Upper lobe of left lung (tissue), 4 donors: ENCODE measurements at regions not wholly inside any gene's neighbourhood (a gene's known extent, or its start where the extent isn't known, plus 50 kb on each side); places are given as distances from the start of the nearest gene placed in this dataset.

Experiments
- POLR2A ChIP-seq, 4 donors: fragments of 450-650 bp; IDR thresholded peaks; one replicate each; pipeline ENCODE4 v1.5.1; 2016 to 2017; ENCODE audit warnings: antibody characterized with exemption in 4 of 4, mild to moderate bottlenecking in 2 of 4
- POLR2AphosphoS5 ChIP-seq, 2 donors: sonication (generic); formaldehyde crosslinking; IDR thresholded peaks; one replicate each; pipeline ENCODE4 v1.5.1; 2017; ENCODE audit warnings: antibody characterized with exemption in 2 of 2
- TF ChIP-seq, protein P1 (sequence below), 6 experiments: fragments of 450-650 bp in 4 of 6; fragments of 200-600 bp in 2 of 6; sonication (generic) in 2 of 6; IDR thresholded peaks; one replicate each; pipeline ENCODE4 v1.5.1; 2016 to 2019; ENCODE audit warnings: antibody characterized with exemption in 6 of 6

DNA sequence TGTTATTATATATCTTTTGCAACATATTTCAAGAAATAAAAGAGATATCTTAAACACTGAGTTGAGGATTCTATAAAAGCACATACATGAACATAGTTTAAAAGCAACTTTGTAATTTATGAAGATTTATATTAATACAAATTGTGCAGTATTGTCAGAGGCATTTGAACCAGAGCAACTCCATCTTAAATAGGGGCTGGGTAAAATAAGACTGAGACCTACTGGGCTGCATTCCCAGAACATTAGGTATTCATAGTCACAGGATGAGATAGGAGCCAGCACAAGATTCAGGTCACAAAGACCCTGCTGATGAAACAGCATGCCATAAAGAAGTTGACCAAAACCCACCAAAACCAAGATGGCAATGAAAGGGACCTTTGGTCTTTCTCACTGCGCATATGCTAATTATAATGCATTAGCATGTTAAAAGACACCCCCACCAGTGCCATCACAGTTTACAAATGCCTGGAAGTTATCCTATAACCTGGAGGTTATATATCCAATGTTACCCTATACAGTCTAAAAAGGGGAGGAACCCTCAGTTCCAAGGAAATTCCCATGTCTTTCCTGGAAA lies 320.2 kb downstream of the FAM170A start:
- TF ChIP-seq, protein P1, sequence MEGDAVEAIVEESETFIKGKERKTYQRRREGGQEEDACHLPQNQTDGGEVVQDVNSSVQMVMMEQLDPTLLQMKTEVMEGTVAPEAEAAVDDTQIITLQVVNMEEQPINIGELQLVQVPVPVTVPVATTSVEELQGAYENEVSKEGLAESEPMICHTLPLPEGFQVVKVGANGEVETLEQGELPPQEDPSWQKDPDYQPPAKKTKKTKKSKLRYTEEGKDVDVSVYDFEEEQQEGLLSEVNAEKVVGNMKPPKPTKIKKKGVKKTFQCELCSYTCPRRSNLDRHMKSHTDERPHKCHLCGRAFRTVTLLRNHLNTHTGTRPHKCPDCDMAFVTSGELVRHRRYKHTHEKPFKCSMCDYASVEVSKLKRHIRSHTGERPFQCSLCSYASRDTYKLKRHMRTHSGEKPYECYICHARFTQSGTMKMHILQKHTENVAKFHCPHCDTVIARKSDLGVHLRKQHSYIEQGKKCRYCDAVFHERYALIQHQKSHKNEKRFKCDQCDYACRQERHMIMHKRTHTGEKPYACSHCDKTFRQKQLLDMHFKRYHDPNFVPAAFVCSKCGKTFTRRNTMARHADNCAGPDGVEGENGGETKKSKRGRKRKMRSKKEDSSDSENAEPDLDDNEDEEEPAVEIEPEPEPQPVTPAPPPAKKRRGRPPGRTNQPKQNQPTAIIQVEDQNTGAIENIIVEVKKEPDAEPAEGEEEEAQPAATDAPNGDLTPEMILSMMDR (IDR thresholded peaks at IDR 0.05): no peak
- TF ChIP-seq POLR2A (IDR thresholded peaks at IDR 0.05) (no peak), POLR2AphosphoS5 (IDR thresholded peaks at IDR 0.05) (no peak)
